H1 (cell line): ENCODE measurements at regions not wholly inside any gene's neighbourhood (a gene's known extent, or its start where the extent isn't known, plus 50 kb on each side); places are given as distances from the start of the nearest gene placed in this dataset.

ENCODE experiments used
- CEBPB ChIP-seq: IDR thresholded peaks from 2 replicates; pipeline ENCODE4 v1.6.1; 2012; ENCODE audit warnings: low read depth, low read length
- CREB1 ChIP-seq: IDR thresholded peaks from 2 replicates; pipeline ENCODE4 v1.6.1; 2012; ENCODE audit warnings: inconsistent platforms
- CTCF ChIP-seq, 3 experiments: IDR thresholded peaks; 1 replicate in 2 of 3; 2 replicates in 1 of 3; pipeline versions ENCODE4 v1.5.1 to v1.6.1; 2011; ENCODE audit warnings: low read length in 3 of 3, mild to moderate bottlenecking in 3 of 3, inconsistent platforms in 2 of 3, low read depth in 1 of 3, moderate library complexity in 1 of 3; ENCODE audit not compliant: insufficient read depth in 1 of 3; ENCODE audit errors: control extremely low read depth in 1 of 3
- EP300 ChIP-seq, 2 experiments: IDR thresholded peaks; 1 replicate in 1 of 2; 2 replicates in 1 of 2; pipeline ENCODE4 v1.6.1; 2011 to 2012; ENCODE audit warnings: low read depth in 2 of 2, low read length in 2 of 2, mild to moderate bottlenecking in 2 of 2, borderline replicate concordance in 1 of 2, inconsistent platforms in 1 of 2, moderate library complexity in 1 of 2
- FOSL1 ChIP-seq: IDR thresholded peaks from 2 replicates; pipeline ENCODE4 v1.6.1; 2011; ENCODE audit warnings: mild to moderate bottlenecking, low read depth, low read length, moderate library complexity; ENCODE audit not compliant: insufficient read depth
- HDAC2 ChIP-seq, 2 experiments: fragments of 300-600 bp in 1 of 2; sonication (generic) in 1 of 2; IDR thresholded peaks; 2 replicates each; pipeline ENCODE4 v1.6.1; 2011 to 2012; ENCODE audit warnings: low read depth in 2 of 2, low read length in 2 of 2, mild to moderate bottlenecking in 2 of 2, moderate library complexity in 2 of 2, borderline replicate concordance in 1 of 2, inconsistent platforms in 1 of 2
- JUN ChIP-seq: IDR thresholded peaks from 2 replicates; pipeline ENCODE4 v1.6.1; 2011; ENCODE audit warnings: low read depth, mild to moderate bottlenecking, improper control_type of control experiment, low read length
- KDM4A ChIP-seq: IDR thresholded peaks from one replicate; pipeline ENCODE4 v1.7.1; 2012; ENCODE audit warnings: low read depth, mild to moderate bottlenecking, moderate library complexity, low read length, inconsistent platforms; ENCODE audit not compliant: severe bottlenecking
- NRF1 ChIP-seq: IDR thresholded peaks from 2 replicates; pipeline ENCODE4 v1.6.1; 2011; ENCODE audit warnings: mild to moderate bottlenecking, low read depth, low read length, improper control_type of control experiment
- PHF8 ChIP-seq: fragments of 200-600 bp; sonication (generic); conservative IDR thresholded peaks from 2 replicates; pipeline ENCODE4 v1.7.1; 2012; ENCODE audit warnings: low read depth, mild to moderate bottlenecking, inconsistent platforms, low read length, moderate library complexity
- POLR2A ChIP-seq, 2 experiments: IDR thresholded peaks; 1 replicate in 1 of 2; 2 replicates in 1 of 2; pipeline ENCODE4 v1.6.1; 2011; ENCODE audit warnings: low read depth in 2 of 2, low read length in 2 of 2, mild to moderate bottlenecking in 2 of 2; ENCODE audit errors: control extremely low read depth in 1 of 2
- TAF1 ChIP-seq: IDR thresholded peaks from 2 replicates; pipeline ENCODE4 v1.6.1; 2011; ENCODE audit warnings: mild to moderate bottlenecking, low read depth, low read length
- TAF7 ChIP-seq: optimal IDR thresholded peaks from 2 replicates; pipeline ENCODE3; 2011; ENCODE audit warnings: low read depth, mild to moderate bottlenecking, inconsistent platforms, low read length, moderate library complexity, borderline replicate concordance

- no peak for TF ChIP-seq CTCF (IDR thresholded peaks at IDR 0.05; ENCODE audit: control extremely low read depth in 1 of 3, insufficient read depth in 1 of 3, low read depth in 1 of 3, low read length in 3 of 3)
- no peak for TF ChIP-seq JUN
- TF ChIP-seq CEBPB = no peak
- no peak for TF ChIP-seq KDM4A
- TF ChIP-seq TAF1 = no peak
- no peak for TF ChIP-seq CREB1
- TF ChIP-seq FOSL1 = no peak
- TF ChIP-seq POLR2A (IDR thresholded peaks at IDR 0.05; ENCODE audit: control extremely low read depth in 1 of 2, low read depth in 2 of 2, low read length in 2 of 2) = no peak
- TF ChIP-seq EP300 (IDR thresholded peaks at IDR 0.05; ENCODE audit: borderline replicate concordance in 1 of 2, low read depth in 2 of 2, low read length in 2 of 2) = no peak
- TF ChIP-seq TAF7 = no peak
- no peak for TF ChIP-seq NRF1
- no peak for TF ChIP-seq HDAC2 (IDR thresholded peaks at IDR 0.05; ENCODE audit: borderline replicate concordance in 1 of 2, low read depth in 2 of 2, low read length in 2 of 2)
- TF ChIP-seq PHF8 = no peak
These were observed 1129.1 kb upstream of the ZEB2 start for GRCh38 chr2:145649061-145649460.
